Activated B cell treated with CpG ODN at 0.5 μM for 24 hours (primary cell): ENCODE measurements at regions not wholly inside any gene's neighbourhood (a gene's known extent, or its start where the extent isn't known, plus 50 kb on each side); places are given as distances from the start of the nearest gene placed in this dataset.

Source experiments
- ATAC-seq: fragments of 200-7000 bp; cut with Tn5 transposase; one replicate; pipeline ENCODE4 v1.10.0; 2021; ENCODE audit warnings: low read depth, mild to moderate bottlenecking, moderate library complexity
- CTCF ChIA-PET: fragments of 350-600 bp; sonication (Branson Sonifier 250); formaldehyde crosslinking; loops from one replicate; lab custom pipeline; 2021; ENCODE audit warnings: antibody characterized with exemption; lab: Charles Lee
- POLR2A ChIA-PET: fragments of 350-600 bp; sonication (Branson Sonifier 250); formaldehyde crosslinking; loops from one replicate; lab custom pipeline; 2021; ENCODE audit warnings: antibody characterized with exemption; lab: Charles Lee
- DNase-seq: peaks from one replicate; pipeline ENCODE4 v3.0.0; 2022
- H3K27ac Mint-ChIP-seq: one replicate; pipeline ENCODE4 v1.8.0; 2020; ENCODE audit warnings: mixed read lengths
- H3K27me3 Mint-ChIP-seq: one replicate; pipeline ENCODE4 v1.8.0; 2021; ENCODE audit warnings: mixed read lengths
- H3K36me3 Mint-ChIP-seq: one replicate; pipeline ENCODE4 v1.8.0; 2021; ENCODE audit warnings: low read depth, mixed read lengths
- H3K4me1 Mint-ChIP-seq: one replicate; pipeline ENCODE4 v1.8.0; 2021; ENCODE audit warnings: mixed read lengths
- H3K4me3 Mint-ChIP-seq: one replicate; pipeline ENCODE4 v1.8.0; 2020; ENCODE audit warnings: mild to moderate bottlenecking, mixed read lengths
- H3K9me3 Mint-ChIP-seq: one replicate; pipeline ENCODE4 v1.8.0; 2020; ENCODE audit warnings: mixed read lengths
- CTCF ChIP-seq: fragments of 200-600 bp; IDR thresholded peaks from one replicate; pipeline ENCODE4 v1.8.0; 2022; ENCODE audit warnings: antibody characterized with exemption, mild to moderate bottlenecking
- intact Hi-C: fragments of 100-400 bp; cut with micrococcal nuclease; formaldehyde crosslinking; loops from one replicate; pipeline ENCODE4 v1.15.1; 2024

DNA sequence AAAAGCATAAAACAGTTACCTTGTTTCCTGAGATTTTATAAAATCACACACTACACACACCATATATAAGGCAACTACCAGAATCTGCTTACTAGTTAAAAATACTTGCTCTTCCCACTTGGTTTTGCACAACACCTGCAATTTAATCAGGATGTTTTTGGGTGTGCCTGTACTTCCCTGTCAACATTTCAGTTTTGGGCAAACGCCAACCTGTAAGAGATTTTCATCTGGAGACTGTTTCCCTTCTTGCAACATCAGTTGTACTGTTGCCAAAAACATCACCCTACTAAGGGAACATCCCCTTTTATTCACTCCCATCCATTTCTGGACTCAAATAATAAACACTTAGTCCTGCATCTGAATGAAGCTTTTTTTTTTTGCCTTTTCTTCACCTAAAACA, 172.3 kb downstream of the DUSP6 start:
- intact Hi-C loops: no loop called here
- CTCF ChIA-PET: no interaction called here
- ATAC-seq: no peak

GRCh38 chr12:89179245-89179644, 173.1 kb downstream of the DUSP6 start:
- POLR2A ChIA-PET: no interaction called here
- peaks cover 5% of the 10 kb centered on the region for H3K4me1 Mint-ChIP-seq
- ATAC-seq (no peak), DNase-seq (no peak)
- no peak for TF ChIP-seq CTCF
- H3K36me3 Mint-ChIP-seq: no peaks in the 10 kb centered on the region
- no peak overlapping the region for H3K4me3 Mint-ChIP-seq
- CTCF ChIA-PET: no interaction called here
- intact Hi-C loops: no loop called here
- H3K27me3 Mint-ChIP-seq: peaks cover 3% of the 10 kb centered on the region
- no peak overlapping the region for H3K27ac Mint-ChIP-seq
- H3K9me3 Mint-ChIP-seq: no peaks in the 10 kb centered on the region

More for the DNA sequence above, 172.3 kb downstream of the DUSP6 start:
- POLR2A ChIA-PET: no interaction called here
- no peaks in the 10 kb centered on the region for H3K9me3 Mint-ChIP-seq
- no peak overlapping the region for H3K4me3 Mint-ChIP-seq
- DNase-seq: no peak
- no peak for TF ChIP-seq CTCF
- no peak overlapping the region for H3K27ac Mint-ChIP-seq
- no peaks in the 10 kb centered on the region for H3K36me3 Mint-ChIP-seq
- peaks cover 3% of the 10 kb centered on the region for H3K27me3 Mint-ChIP-seq
- peaks cover 5% of the 10 kb centered on the region for H3K4me1 Mint-ChIP-seq

DNA sequence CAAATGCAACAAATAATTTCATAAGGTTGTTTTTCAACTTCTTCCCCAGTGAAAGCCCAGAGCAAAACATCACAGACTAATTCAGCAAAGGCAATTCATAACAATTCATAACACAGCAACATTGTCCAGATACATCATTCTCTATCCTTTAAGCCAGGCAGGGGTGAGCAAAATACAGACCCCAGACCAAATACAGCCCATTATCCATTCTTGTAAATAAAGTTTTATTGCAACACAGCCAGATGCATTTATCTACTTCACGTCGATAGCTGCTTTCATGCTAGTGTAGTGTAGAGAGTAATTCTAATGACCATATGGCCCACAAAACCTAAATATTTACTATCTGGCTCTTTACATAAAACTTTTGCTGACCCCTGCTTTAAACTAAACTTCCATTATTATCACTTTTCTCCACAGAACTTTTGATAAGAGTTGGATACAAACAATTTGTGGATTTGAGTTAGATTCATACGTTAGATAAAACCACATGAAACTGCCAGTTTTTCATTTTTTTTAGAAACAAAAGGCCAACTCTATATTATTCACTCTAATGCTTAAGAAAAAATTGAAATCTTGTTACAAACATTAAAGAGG, 174.4 kb downstream of the DUSP6 start:
- Mint-ChIP-seq H3K4me3 (no peak overlapping the region), H3K9me3 (peaks cover 2% of the 10 kb centered on the region), H3K27ac (no peak overlapping the region), H3K4me1 (peaks cover 8% of the 10 kb centered on the region), H3K27me3 (peaks cover 3% of the 10 kb centered on the region), H3K36me3 (no peaks in the 10 kb centered on the region)
- TF ChIP-seq CTCF: no peak
- ChIA-PET CTCF (no interaction called here), POLR2A (no interaction called here)
- no peak for ATAC-seq
- DNase-seq: no peak
- intact Hi-C loops: no loop called here

GRCh38 chr12:89176676-89177075, 175.6 kb downstream of the DUSP6 start:
- H3K27ac Mint-ChIP-seq: no peak overlapping the region
- no peaks in the 10 kb centered on the region for H3K36me3 Mint-ChIP-seq
- ATAC-seq: no peak
- no peak for DNase-seq
- intact Hi-C loops: no loop called here
- ChIA-PET CTCF (no interaction called here), POLR2A (no interaction called here)
- H3K4me1 Mint-ChIP-seq: peaks cover 8% of the 10 kb centered on the region
- peaks cover 11% of the 10 kb centered on the region for H3K9me3 Mint-ChIP-seq
- no peak overlapping the region for H3K4me3 Mint-ChIP-seq
- TF ChIP-seq CTCF: no peak
- H3K27me3 Mint-ChIP-seq: peaks cover 3% of the 10 kb centered on the region

DNA sequence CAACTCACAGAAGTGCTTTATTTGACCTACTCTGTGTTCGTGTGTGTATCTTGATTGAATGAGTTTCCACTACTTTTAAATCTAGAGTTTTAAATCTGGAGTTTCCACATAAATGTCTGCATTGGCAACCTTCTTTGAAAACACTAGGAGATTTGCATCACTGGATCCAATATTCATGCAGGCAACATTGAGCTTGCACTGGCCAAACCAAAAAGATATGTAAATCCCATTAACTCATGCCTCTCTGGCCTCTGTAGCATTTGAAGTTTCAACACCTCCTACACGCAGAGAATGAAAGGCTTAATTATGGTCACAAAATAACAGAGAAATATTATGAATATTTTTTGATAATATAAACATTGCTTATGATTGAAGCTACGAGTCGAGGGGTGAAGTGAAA, 178.6 kb downstream of the DUSP6 start:
- no peaks in the 10 kb centered on the region for H3K36me3 Mint-ChIP-seq
- TF ChIP-seq CTCF: no peak
- no peaks in the 10 kb centered on the region for H3K27me3 Mint-ChIP-seq
- intact Hi-C loops: no loop called here
- H3K9me3 Mint-ChIP-seq: peaks cover 11% of the 10 kb centered on the region
- CTCF ChIA-PET: no interaction called here
- peaks cover 9% of the 10 kb centered on the region for H3K4me1 Mint-ChIP-seq
- no peak overlapping the region for H3K27ac Mint-ChIP-seq
- POLR2A ChIA-PET: no interaction called here
- DNase-seq: no peak
- ATAC-seq: no peak
- H3K4me3 Mint-ChIP-seq: no peak overlapping the region
